ENCODE measurements at regions not wholly inside any gene's neighbourhood (a gene's known extent, or its start where the extent isn't known, plus 50 kb on each side); places are given as distances from the start of the nearest gene placed in this dataset.
A peak's percentile ranks its signal among the peaks of the same experiment; 100 is the strongest.

GRCh38 chr1:234774971-234775370 lies 165.0 kb upstream of the IRF2BP2 start:
- ATAC-seq (peak in 2 of 8 donors; percentile 6 to 9), DNase-seq (no peak)
- Histone ChIP-seq H3K4me3 (no peak overlapping the region), H3K4me1 (peaks cover 2 to 65% (median 14%) of the 10 kb centered on the region in 9 donors), H3K9me3 (peaks cover 0 to 3% (median 0%) of the 10 kb centered on the region in 11 donors), H3K36me3 (no peaks in the 10 kb centered on the region), H3K27ac (peak overlapping the region in 1 of 10 donors; percentile 71), H3K27me3 (peaks cover 0 to 38% (median 35%) of the 10 kb centered on the region in 7 donors)
- WGBS, 2 donors = 88 to 94% methylated on average over 2 of the region's 2 CpGs
- intact Hi-C loops (cut with DNase I) = loop anchor here in 2 of 10 donors (5.0 kb wide), 2 partner anchors 38 to 48 kb away; no protein-coding TSS in a partner anchor
- TF ChIP-seq CTCF (IDR thresholded peaks at IDR 0.05) = no peak

GRCh38 chr1:234773936-234774677 lies 164.1 kb upstream of the IRF2BP2 start:
- peaks cover 0 to 29% (median 28%) of the 10 kb centered on the region in 7 donors for H3K27me3 ChIP-seq
- ATAC-seq (no peak), DNase-seq (no peak)
- no peaks in the 10 kb centered on the region for H3K36me3 ChIP-seq
- intact Hi-C loops (cut with DNase I) = loop anchor here in 2 of 10 donors (5.0 kb wide), 2 partner anchors 37 to 47 kb away; no protein-coding TSS in a partner anchor
- H3K4me3 ChIP-seq = no peak overlapping the region
- no peak for TF ChIP-seq CTCF (IDR thresholded peaks at IDR 0.05)
- H3K27ac ChIP-seq = peak overlapping the region in 1 of 10 donors; percentile 71
- H3K4me1 ChIP-seq = peaks cover 2 to 70% (median 14%) of the 10 kb centered on the region in 9 donors
- H3K9me3 ChIP-seq = peaks cover 0 to 3% (median 0%) of the 10 kb centered on the region in 11 donors
- WGBS, 2 donors = 87 to 95% methylated on average over 4 of the region's 4 CpGs

GRCh38 chr1:234772345-234773147 lies 162.6 kb upstream of the IRF2BP2 start:
- peaks cover 0 to 3% (median 0%) of the 10 kb centered on the region in 11 donors for H3K9me3 ChIP-seq
- peaks cover 0 to 13% (median 13%) of the 10 kb centered on the region in 7 donors for H3K27me3 ChIP-seq
- ATAC-seq (peak; percentile 60 to 91 (median 82)), DNase-seq (peak; percentile 52 to 64)
- peak overlapping the region in 1 of 10 donors; percentile 10 for H3K4me3 ChIP-seq
- H3K27ac ChIP-seq = peak overlapping the region in 7 of 10 donors; percentile 14 to 89 (median 51)
- H3K4me1 ChIP-seq = peaks cover 2 to 63% (median 14%) of the 10 kb centered on the region in 9 donors
- TF ChIP-seq CTCF (IDR thresholded peaks at IDR 0.05) = no peak
- WGBS, 2 donors = 50 to 55% methylated on average over 22 of the region's 22 CpGs
- intact Hi-C loops (cut with DNase I) = loop anchor here in 2 of 10 donors (5.0 kb wide), 2 partner anchors 35 to 45 kb away; no protein-coding TSS in a partner anchor
- H3K36me3 ChIP-seq = no peaks in the 10 kb centered on the region

Measured in heart right ventricle (tissue), 16 donors.